Endodermal cell (in vitro differentiated cells): ENCODE measurements at regions not wholly inside any gene's neighbourhood (a gene's known extent, or its start where the extent isn't known, plus 50 kb on each side); places are given as distances from the start of the nearest gene placed in this dataset.

Source experiments
- DNase-seq: peaks from one replicate; pipeline ENCODE4 v3.0.0-alpha.2; 2017
- H3K27ac ChIP-seq: 2 replicates; pipeline ENCODE4 v1.5.1; 2013; ENCODE audit warnings: mild to moderate bottlenecking, low read depth, low read length, moderate library complexity
- H3K27me3 ChIP-seq: 2 replicates; pipeline ENCODE4 v1.6.1; 2013; ENCODE audit warnings: mild to moderate bottlenecking, low read length, moderate library complexity; ENCODE audit not compliant: insufficient read depth, control insufficient read depth, poor library complexity, severe bottlenecking
- H3K36me3 ChIP-seq: 2 replicates; pipeline ENCODE4 v1.7.0; 2013; ENCODE audit warnings: mild to moderate bottlenecking, low read length, moderate library complexity; ENCODE audit not compliant: control insufficient read depth, insufficient read depth
- H3K4me1 ChIP-seq: one replicate; pipeline ENCODE4 v1.7.0; 2013; ENCODE audit warnings: low read length; ENCODE audit not compliant: control insufficient read depth, insufficient read depth
- H3K4me3 ChIP-seq: 2 replicates; pipeline ENCODE4 v1.5.1; 2013; ENCODE audit warnings: mild to moderate bottlenecking, low read length, moderate library complexity
- H3K9ac ChIP-seq: 2 replicates; pipeline ENCODE4 v1.6.1; 2013; ENCODE audit warnings: mild to moderate bottlenecking, low read length, moderate library complexity; ENCODE audit not compliant: poor library complexity, severe bottlenecking; ENCODE audit errors: extremely low read depth
- H3K9me3 ChIP-seq: 2 replicates; pipeline ENCODE4 v1.6.1; 2013; ENCODE audit warnings: mild to moderate bottlenecking, low read length, moderate library complexity; ENCODE audit not compliant: control insufficient read depth
- H3K27ac Mint-ChIP-seq: 2 replicates; pipeline ENCODE4 v1.8.0; 2020; ENCODE audit warnings: mixed read lengths
- H3K27me3 Mint-ChIP-seq: 2 replicates; pipeline ENCODE4 v1.8.0; 2021; ENCODE audit warnings: mild to moderate bottlenecking, mixed read lengths; ENCODE audit not compliant: insufficient read depth
- H3K36me3 Mint-ChIP-seq: 2 replicates; pipeline ENCODE4 v1.8.0; 2020; ENCODE audit warnings: low read depth, mixed read lengths
- H3K4me1 Mint-ChIP-seq: 2 replicates; pipeline ENCODE4 v1.8.0; 2020; ENCODE audit warnings: mixed read lengths
- H3K4me3 Mint-ChIP-seq: 2 replicates; pipeline ENCODE4 v1.8.0; 2020; ENCODE audit warnings: mild to moderate bottlenecking, moderate library complexity, mixed read lengths
- H3K9me3 Mint-ChIP-seq: 2 replicates; pipeline ENCODE4 v1.8.0; 2020; ENCODE audit warnings: mild to moderate bottlenecking, mixed read lengths
- CTCF ChIP-seq: fragments of 200-600 bp; sonication (generic); conservative IDR thresholded peaks from 2 replicates; pipeline ENCODE4 v1.5.0; 2021; ENCODE audit warnings: antibody characterized with exemption, mild to moderate bottlenecking
- WGBS, 2 experiments: methylation state at CpG; one replicate each; pipeline versions ENCODE4 v1.1.5 to v1.1.7; 2013; ENCODE audit warnings: missing lambda C conversion rate in 2 of 2, mixed read lengths in 1 of 2; ENCODE audit not compliant: insufficient coverage in 1 of 2, insufficient read length in 1 of 2; 5-methylcytosine and 5-hydroxymethylcytosine counted together

DNA sequence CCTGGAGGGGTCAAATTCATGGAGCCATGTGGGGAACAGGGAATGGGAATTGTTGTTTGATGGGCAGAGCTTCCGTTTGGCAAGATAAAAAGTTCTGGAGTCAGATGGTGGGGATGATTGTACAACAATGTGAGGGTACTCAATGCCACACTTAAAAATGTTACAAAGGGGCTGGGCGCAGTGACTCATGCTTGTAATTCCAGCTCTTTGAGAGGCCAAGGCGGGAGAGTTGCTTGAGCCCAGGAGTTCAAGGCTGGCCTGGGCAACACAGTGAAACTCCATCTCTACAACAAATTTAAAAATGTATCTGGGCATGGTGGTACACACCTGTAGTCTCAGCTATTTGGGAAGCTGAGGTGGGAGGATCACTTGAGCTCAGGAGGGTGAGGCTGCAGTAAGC, 66.0 kb upstream of the DIO3 start:
- peaks cover 14% of the 10 kb centered on the region for H3K9me3 Mint-ChIP-seq
- Histone ChIP-seq H3K27me3 (no peaks in the 10 kb centered on the region), H3K4me3 (no peak overlapping the region), H3K36me3 (no peaks in the 10 kb centered on the region), H3K9me3 (no peaks in the 10 kb centered on the region), H3K4me1 (no peaks in the 10 kb centered on the region), H3K9ac (no peak overlapping the region), H3K27ac (no peak overlapping the region)
- no peaks in the 10 kb centered on the region for H3K36me3 Mint-ChIP-seq
- H3K27ac Mint-ChIP-seq, result no peak overlapping the region
- no peak for DNase-seq
- peaks cover 10% of the 10 kb centered on the region for H3K27me3 Mint-ChIP-seq
- peaks cover 17% of the 10 kb centered on the region for H3K4me1 Mint-ChIP-seq
- no peak for TF ChIP-seq CTCF
- H3K4me3 Mint-ChIP-seq, result no peak overlapping the region
- 95% methylated on average over 3 of the region's 3 CpGs; no CpG with 5 or more reads in 1 of the 2 experiments for WGBS, 2 experiments

DNA sequence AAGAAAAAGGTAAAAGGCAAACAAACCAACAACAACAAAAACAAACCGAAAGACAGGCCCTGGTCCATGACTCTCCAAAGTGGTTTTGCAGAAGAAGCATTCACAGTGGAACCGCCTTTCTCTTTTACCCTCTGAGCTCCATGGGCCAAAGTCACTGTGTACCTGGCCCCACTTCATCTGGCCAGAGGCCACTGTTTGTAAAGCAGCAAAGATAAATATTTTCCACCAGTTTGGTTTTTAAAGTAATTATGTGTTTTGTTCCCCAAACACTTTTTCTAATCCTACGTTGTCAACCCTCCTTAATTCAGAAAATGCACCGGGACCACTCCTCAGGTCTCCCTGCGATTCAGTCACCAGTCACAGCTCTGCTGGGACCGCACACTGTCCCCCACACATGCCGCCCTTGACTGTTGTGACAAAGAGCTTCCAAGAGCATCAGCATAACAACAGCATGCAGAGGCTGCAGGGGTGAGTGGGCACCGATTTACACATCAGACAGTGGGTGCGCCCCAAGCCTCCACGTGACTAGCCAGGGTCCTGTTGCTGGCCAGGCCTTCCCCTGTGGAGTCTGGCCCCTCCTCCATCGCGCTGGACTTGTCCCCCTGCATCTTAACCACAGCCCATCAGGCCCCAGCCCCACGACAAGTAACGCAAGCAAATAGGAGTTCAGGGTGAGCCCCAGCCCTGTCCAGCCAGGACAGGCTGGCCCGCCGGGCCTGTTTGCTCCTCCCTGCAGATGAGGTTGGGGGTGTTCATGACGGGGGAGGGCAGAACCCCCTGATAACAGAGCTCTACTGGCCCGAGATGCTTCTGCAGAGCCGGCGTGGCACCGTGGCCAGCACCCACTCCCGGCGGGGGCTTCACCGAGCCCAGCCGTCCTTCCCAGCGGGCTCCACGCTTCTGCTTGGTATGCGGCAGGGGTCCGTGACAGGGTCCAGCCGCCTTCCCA, 65.2 kb upstream of the DIO3 start:
- DNase-seq, result peak; percentile 60
- H3K27ac ChIP-seq, result peak overlapping the region; percentile 41
- H3K9me3 ChIP-seq, result no peaks in the 10 kb centered on the region
- no peak overlapping the region for H3K9ac ChIP-seq
- WGBS, 2 experiments, result 65 to 68% methylated on average over 12 to 30 of the region's 30 CpGs
- Mint-ChIP-seq H3K36me3 (no peaks in the 10 kb centered on the region), H3K27ac (no peak overlapping the region), H3K9me3 (peaks cover 14% of the 10 kb centered on the region), H3K27me3 (peaks cover 6% of the 10 kb centered on the region), H3K4me3 (no peak overlapping the region), H3K4me1 (peaks cover 17% of the 10 kb centered on the region)
- H3K27me3 ChIP-seq, result no peaks in the 10 kb centered on the region
- no peak for TF ChIP-seq CTCF
- H3K4me3 ChIP-seq, result no peak overlapping the region
- H3K36me3 ChIP-seq, result no peaks in the 10 kb centered on the region
- no peaks in the 10 kb centered on the region for H3K4me1 ChIP-seq

GRCh38 chr14:101496776-101497683, 64.3 kb upstream of the DIO3 start:
- 65 to 72% methylated on average over 8 to 16 of the region's 16 CpGs for WGBS, 2 experiments
- Mint-ChIP-seq H3K36me3 (no peaks in the 10 kb centered on the region), H3K27ac (no peak overlapping the region), H3K9me3 (peaks cover 14% of the 10 kb centered on the region), H3K4me1 (peaks cover 17% of the 10 kb centered on the region), H3K27me3 (peaks cover 2% of the 10 kb centered on the region), H3K4me3 (no peak overlapping the region)
- H3K27me3 ChIP-seq, result no peaks in the 10 kb centered on the region
- H3K4me1 ChIP-seq, result no peaks in the 10 kb centered on the region
- TF ChIP-seq CTCF, result no peak
- H3K9ac ChIP-seq, result no peak overlapping the region
- H3K36me3 ChIP-seq, result no peaks in the 10 kb centered on the region
- peak; percentile 54 for DNase-seq
- no peak overlapping the region for H3K4me3 ChIP-seq
- H3K27ac ChIP-seq, result peak overlapping the region; percentile 41
- H3K9me3 ChIP-seq, result no peaks in the 10 kb centered on the region
